Activated gamma-delta T cell treated with anti-CD3 and anti-CD28 coated beads, Interleukin-2, amount 50 U/mL, for 16 hours (primary cell): ENCODE measurements at regions not wholly inside any gene's neighbourhood (a gene's known extent, or its start where the extent isn't known, plus 50 kb on each side); places are given as distances from the start of the nearest gene placed in this dataset.
"Not testable (repeated sequence)": the region's sequence is repeated elsewhere in the genome, so short reads cannot be mapped to it uniquely, and the experiment has no call there.

Experiments used
- DNase-seq: peaks from one replicate; pipeline ENCODE4 v3.0.0-alpha.2; 2020; ENCODE audit warnings: low read depth

- no peak for DNase-seq
These were observed 110.9 kb upstream of the L3MBTL4 start for GRCh38 chr18:6525604-6526003.

- no peak for DNase-seq
These were observed 122.8 kb upstream of the L3MBTL4 start for GRCh38 chr18:6537475-6537874.

GRCh38 chr18:6541131-6541679, 126.5 kb upstream of the L3MBTL4 start:
- not testable (repeated sequence) for DNase-seq

- DNase-seq: no peak
These were observed 127.6 kb upstream of the L3MBTL4 start for GRCh38 chr18:6542296-6542695.

- no peak for DNase-seq
These were observed 128.7 kb upstream of the L3MBTL4 start for GRCh38 chr18:6543330-6543908.

GRCh38 chr18:6546229-6546628, 131.5 kb upstream of the L3MBTL4 start:
- no peak for DNase-seq

GRCh38 chr18:6547476-6547875, 132.8 kb upstream of the L3MBTL4 start:
- DNase-seq: no peak

- no peak for DNase-seq
These were observed 138.7 kb upstream of the L3MBTL4 start for GRCh38 chr18:6553234-6553900.

- DNase-seq: no peak
These were observed 142.5 kb upstream of the L3MBTL4 start for GRCh38 chr18:6557057-6557769.

GRCh38 chr18:6557770-6558248, 143.1 kb upstream of the L3MBTL4 start:
- DNase-seq: no peak

- no peak for DNase-seq
These were observed 143.9 kb upstream of the L3MBTL4 start for GRCh38 chr18:6558446-6559156.

GRCh38 chr18:6559296-6559695, 144.6 kb upstream of the L3MBTL4 start:
- no peak for DNase-seq

GRCh38 chr18:6561016-6561415, 146.3 kb upstream of the L3MBTL4 start:
- no peak for DNase-seq

GRCh38 chr18:6561420-6561861, 146.7 kb upstream of the L3MBTL4 start:
- DNase-seq: no peak

- DNase-seq: no peak
These were observed 147.2 kb upstream of the L3MBTL4 start for GRCh38 chr18:6561862-6562291.

- no peak for DNase-seq
These were observed 149.2 kb upstream of the L3MBTL4 start for GRCh38 chr18:6563896-6564295.

- no peak for DNase-seq
These were observed 150.5 kb upstream of the L3MBTL4 start for GRCh38 chr18:6564950-6565814.

GRCh38 chr18:6565815-6566081, 151.0 kb upstream of the L3MBTL4 start:
- no peak for DNase-seq

GRCh38 chr18:6566338-6566911, 151.7 kb upstream of the L3MBTL4 start:
- DNase-seq: no peak

- DNase-seq: no peak
These were observed 155.1 kb upstream of the L3MBTL4 start for GRCh38 chr18:6569813-6570212.

- no peak for DNase-seq
These were observed 156.0 kb upstream of the L3MBTL4 start for GRCh38 chr18:6570581-6571238.
